ENCODE measurements at regions not wholly inside any gene's neighbourhood (a gene's known extent, or its start where the extent isn't known, plus 50 kb on each side); places are given as distances from the start of the nearest gene placed in this dataset.

GRCh38 chr6:120262354-120262753, 912.8 kb upstream of the MAN1A1 start:
- intact Hi-C loops (cut with micrococcal nuclease), result no loop called here

GRCh38 chr6:120260636-120261035, 911.1 kb upstream of the MAN1A1 start:
- intact Hi-C loops (cut with micrococcal nuclease), result no loop called here

GRCh38 chr6:120254651-120255050, 905.1 kb upstream of the MAN1A1 start:
- intact Hi-C loops (cut with micrococcal nuclease), result no loop called here

GRCh38 chr6:120248451-120248850, 898.9 kb upstream of the MAN1A1 start:
- intact Hi-C loops (cut with micrococcal nuclease), result no loop called here

- intact Hi-C loops (cut with micrococcal nuclease), result no loop called here
Observed at GRCh38 chr6:120237221-120237620, 887.7 kb upstream of the MAN1A1 start.

DNA sequence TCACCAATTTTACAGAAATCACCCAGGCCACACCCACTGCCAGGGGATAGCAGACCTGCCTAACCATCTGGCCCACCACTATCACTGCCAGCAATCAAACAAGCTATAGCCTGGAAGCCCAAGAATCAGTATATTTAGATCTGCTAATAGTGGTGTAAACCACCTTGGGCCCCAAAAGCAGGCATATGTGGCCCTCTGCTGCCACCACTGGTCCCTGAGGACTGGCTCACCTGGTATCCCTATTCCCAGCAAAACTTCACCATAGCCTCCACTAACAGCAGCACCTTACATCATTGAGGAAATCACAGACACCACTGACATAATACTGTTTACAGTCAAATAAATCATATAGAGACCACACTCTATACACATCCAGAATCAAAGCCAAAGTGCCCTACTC, 880.4 kb upstream of the MAN1A1 start:
- intact Hi-C loops (cut with micrococcal nuclease), result no loop called here

DNA sequence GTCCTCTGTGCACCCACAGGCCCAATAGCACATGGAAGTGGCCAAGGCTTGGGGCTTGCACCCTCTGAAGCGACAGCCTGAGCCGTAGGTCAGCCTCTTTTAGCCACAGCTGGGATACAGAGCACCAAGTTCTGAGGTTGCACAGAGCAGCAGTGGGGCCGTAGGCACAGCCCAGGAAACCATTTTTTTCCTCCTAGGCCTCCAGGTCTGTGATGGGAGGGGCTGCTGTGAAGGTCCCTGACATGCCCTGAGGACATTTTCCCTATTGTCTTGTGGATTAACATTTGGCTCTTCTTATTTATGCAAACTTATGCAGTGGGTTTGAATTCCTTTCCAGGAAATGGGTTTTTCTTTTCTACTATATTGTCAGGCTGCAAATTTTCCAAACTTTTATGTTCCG, 878.7 kb upstream of the MAN1A1 start:
- intact Hi-C loops (cut with micrococcal nuclease), result no loop called here

- intact Hi-C loops (cut with micrococcal nuclease), result no loop called here
Observed at GRCh38 chr6:120219339-120219738, 869.8 kb upstream of the MAN1A1 start.

- intact Hi-C loops (cut with micrococcal nuclease), result no loop called here
Observed at GRCh38 chr6:120214088-120214499, 864.5 kb upstream of the MAN1A1 start.

- intact Hi-C loops (cut with micrococcal nuclease), result no loop called here
Observed at GRCh38 chr6:120211955-120212792, 862.6 kb upstream of the MAN1A1 start.

DNA sequence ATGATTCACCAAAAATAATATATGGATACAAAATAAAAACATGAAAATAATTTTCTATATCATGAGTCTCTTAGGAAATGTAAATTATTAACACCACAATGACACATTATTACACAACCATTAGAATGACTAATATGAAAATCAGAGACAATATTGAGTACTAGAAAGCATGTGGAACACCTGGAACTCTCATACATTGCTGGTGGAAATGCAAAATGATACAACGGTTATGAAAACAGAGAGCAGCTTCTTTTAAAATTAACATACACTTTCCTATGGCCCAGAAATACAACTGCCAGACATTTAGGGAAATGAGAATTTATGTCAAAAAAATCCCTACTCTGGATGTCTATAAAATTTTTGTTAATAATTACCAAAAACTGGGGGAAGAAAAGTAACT, 853.3 kb upstream of the MAN1A1 start:
- intact Hi-C loops (cut with micrococcal nuclease), result no loop called here

DNA sequence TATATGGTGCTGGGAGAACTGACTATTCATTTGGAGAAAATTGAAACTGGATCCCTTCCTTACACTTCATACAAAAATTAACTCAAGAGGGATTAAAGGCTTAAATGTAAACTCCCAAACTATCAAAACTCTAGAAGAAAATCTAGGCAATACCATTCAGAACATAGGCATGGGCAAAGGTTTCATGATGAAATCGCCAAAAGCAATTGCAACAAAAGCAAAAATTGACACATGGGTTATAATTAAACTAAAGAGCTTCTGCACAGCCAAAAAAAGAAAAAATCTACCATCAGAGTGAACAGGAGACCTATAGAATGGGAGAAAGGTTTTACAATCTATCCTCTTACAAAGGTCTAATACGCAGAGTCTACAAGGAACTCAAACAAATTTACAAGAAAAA, 851.3 kb upstream of the MAN1A1 start:
- intact Hi-C loops (cut with micrococcal nuclease), result no loop called here

GRCh38 chr6:120198033-120198432, 848.5 kb upstream of the MAN1A1 start:
- intact Hi-C loops (cut with micrococcal nuclease), result no loop called here

- intact Hi-C loops (cut with micrococcal nuclease), result no loop called here
Observed at GRCh38 chr6:120186080-120186479, 836.5 kb upstream of the MAN1A1 start.

GRCh38 chr6:120173250-120173649, 823.7 kb upstream of the MAN1A1 start:
- intact Hi-C loops (cut with micrococcal nuclease), result no loop called here

GRCh38 chr6:120164531-120164930, 815.0 kb upstream of the MAN1A1 start:
- intact Hi-C loops (cut with micrococcal nuclease), result no loop called here

DNA sequence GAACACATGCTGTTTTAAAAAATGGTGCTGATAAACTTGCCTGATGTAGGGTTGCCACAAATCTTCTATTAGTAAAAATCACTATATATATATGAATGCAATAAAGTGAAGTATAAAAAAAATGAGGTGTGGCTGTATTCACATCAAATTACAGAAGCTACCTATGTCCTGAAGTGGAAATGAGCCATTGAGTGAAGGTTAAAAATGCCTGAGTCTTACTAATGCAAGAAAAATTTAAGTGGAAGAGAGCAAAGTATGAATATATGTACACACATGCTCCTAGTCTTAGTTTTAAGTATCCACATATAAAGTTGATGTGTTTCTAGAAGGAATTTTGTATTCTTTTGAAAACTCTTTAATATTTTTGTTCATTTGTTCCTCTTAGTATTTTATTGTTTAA, 808.3 kb upstream of the MAN1A1 start:
- intact Hi-C loops (cut with micrococcal nuclease), result no loop called here

DNA sequence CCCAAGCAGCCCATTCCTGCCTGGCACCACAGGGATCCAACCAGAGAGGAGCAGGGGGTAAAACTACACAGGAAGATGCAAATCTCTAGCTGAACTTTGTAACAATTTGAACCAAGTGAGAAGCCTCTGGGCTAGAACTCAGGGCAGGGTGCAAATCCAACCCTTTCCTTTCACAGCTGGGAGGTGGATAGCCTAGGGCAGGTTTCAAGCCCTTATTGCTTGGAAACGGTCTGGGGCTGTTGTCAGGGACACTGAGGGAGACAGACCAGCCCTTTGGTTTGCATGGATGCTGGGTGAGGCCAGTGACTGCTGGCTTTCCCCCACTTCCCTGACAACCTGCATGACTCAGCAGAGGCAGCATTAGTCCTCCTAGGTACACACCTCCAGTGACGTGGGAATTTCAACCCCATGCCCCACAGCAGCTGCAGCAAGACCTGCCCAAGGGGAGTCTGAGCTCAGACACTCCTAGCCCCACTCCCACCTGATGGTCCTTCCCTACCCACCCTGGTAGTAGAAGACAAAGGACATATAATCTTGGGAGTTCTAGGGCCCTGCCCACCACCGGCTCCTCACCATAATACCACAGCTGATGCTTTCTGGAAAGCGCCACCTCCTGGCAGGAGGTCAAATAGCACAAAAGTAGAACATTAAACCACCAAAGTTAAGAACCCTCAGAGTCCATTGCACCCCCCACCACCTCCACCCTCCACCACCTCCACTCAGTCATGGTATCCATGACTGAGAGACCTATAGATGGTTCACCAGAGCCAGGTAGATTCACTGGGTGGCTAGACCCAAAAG, 797.7 kb upstream of the MAN1A1 start:
- intact Hi-C loops (cut with micrococcal nuclease), result no loop called here

- intact Hi-C loops (cut with micrococcal nuclease), result no loop called here
Observed at GRCh38 chr6:120141601-120142000, 792.0 kb upstream of the MAN1A1 start.

DNA sequence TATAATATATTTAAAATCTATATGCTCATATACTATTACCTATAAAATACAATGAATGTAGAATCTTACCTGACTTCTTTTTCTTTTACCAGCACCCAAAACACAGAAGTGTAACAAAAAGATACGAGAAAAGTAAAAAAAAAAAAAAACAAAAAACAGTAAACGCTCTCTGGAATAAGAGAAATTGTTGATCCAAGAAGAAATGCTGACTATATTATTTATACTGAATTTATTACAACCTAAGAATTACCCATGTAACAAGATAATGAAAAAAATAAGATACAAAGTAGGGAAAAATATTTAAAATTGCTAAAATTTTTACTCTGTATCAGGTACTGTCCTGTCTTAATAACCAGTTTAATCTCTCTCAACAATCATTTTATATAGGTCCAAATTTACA, 787.9 kb upstream of the MAN1A1 start:
- intact Hi-C loops (cut with micrococcal nuclease), result no loop called here

GRCh38 chr6:120129228-120129627, 779.7 kb upstream of the MAN1A1 start:
- intact Hi-C loops (cut with micrococcal nuclease), result no loop called here

DNA sequence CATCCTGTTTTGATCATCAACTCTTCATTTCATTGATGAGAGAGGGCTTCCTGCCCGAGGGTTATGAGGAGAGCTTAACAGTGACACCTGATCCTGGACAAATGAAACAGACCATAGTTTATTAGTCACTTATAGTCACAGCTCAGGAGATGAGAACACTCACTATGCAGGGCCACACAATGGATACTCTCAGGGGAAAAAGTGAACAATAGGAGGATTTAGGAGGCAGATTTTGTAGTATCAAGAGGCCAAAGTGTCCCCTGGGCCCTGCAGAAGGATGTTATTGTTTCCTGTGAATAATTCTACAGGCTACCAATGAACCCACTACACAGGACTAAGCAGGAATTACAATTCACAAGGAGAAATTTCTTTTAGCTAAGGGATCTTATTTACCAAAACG, 772.8 kb upstream of the MAN1A1 start:
- intact Hi-C loops (cut with micrococcal nuclease), result no loop called here

DNA sequence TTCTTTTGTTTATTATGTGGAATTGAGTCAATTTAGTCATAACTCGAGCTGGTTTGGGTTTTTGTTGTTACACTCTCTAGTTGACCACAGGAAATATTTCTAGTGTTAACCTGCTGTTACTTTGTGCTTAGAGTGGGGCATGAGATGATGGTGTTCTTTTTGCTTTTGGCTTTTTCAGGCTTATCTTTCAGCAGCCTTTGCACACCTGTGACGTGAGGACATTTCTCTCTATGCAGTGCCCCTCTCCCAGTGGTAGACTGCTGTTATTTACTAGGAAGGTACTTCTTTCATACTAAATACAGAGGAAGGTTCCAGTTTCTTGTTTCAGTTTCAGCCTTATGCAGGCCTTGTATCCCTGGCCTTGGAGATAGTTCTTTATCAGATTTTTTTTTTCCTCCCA, 766.8 kb upstream of the MAN1A1 start:
- intact Hi-C loops (cut with micrococcal nuclease), result no loop called here
